ENCODE measurements at regions not wholly inside any gene's neighbourhood (a gene's known extent, or its start where the extent isn't known, plus 50 kb on each side); places are given as distances from the start of the nearest gene placed in this dataset.

DNA sequence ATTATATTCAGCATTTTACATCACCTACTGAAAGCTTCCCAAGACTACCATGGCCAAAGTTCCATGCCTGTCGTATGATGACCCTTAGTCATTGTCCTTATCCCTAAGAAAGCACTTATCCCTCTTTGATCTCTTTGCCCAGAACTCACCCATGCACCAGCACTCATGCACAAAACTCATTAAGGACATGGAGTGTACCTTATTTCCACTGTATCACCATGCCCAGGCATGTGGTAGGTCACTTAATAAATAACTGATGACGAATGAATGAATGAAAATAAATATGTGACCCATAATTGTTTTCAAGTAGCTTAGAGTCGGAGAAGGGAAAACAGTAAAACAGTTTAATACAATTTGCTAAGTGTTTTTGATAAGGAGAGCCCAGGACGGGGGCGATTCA is 220.1 kb downstream of the IKZF2 start:
- WGBS, 2 donors (ENCODE audit: low coverage in 1 of 2), result 92 to 100% methylated on average over 4 to 5 of the region's 5 CpGs

DNA sequence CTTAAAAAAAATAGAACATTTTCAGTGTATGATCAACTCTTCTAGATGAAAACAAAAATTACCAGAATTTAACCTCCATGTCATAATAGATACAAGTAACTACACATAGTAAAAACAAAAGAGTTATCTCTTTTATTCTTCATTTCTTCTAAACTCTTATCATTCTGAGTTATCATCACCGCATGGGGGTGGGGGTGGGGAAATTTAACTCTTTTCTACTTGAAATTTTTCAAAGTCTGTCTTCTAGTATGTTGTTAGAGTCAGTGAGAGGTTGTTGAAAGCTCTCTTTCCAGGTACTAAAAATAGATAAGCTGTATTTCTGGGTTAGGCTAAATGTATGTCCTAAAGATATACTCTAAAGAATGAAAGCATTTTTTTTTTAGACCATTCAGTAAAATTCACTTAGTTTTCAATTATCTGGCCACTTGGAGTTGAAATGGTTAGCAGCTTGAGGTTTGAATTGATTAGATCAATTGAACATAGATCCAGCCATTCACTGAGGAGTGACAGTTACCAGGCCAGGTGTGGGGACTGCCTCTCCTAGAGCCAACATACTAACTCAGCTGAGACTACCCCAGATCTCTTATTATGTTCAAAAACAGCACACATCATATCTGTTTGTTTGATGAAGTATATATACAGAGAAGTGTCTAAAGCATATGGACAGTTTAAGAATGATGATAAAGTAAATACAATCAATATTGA is 220.7 kb downstream of the IKZF2 start:
- WGBS, 2 donors (ENCODE audit: low coverage in 1 of 2), result 91 to 100% methylated on average over 1 of the region's 1 CpG
- intact Hi-C loops (cut with DNase I; ENCODE audit: low total_unique reads) (loop anchor here (5.0 kb wide), 1 partner anchor 1778 kb away; no protein-coding TSS in a partner anchor), in situ Hi-C loops (cut with MboI; ENCODE audit: low pct_ligation_motif_present in 1 of 4, low pct_unique_long_range_greater_than_20kb in 1 of 4, low sequenced_read_pairs in 3 of 4) (loop anchor here in 1 of 4 donors (25.0 kb wide), 1 partner anchor 93 kb away; no protein-coding TSS in a partner anchor)

More for the DNA sequence above, 220.1 kb downstream of the IKZF2 start:
- no peak for DNase-seq
- Histone ChIP-seq H3K4me3 (no peak overlapping the region), H3K36me3 (no peaks in the 10 kb centered on the region), H3K27ac (no peak overlapping the region), H3K9me3 (no peaks in the 10 kb centered on the region), H3K27me3 (no peaks in the 10 kb centered on the region), H3K4me1 (no peaks in the 10 kb centered on the region)
- in situ Hi-C loops (cut with MboI; ENCODE audit: low pct_ligation_motif_present in 1 of 4, low pct_unique_long_range_greater_than_20kb in 1 of 4, low sequenced_read_pairs in 3 of 4), result loop anchor here in 1 of 4 donors (25.0 kb wide), 1 partner anchor 94 kb away; no protein-coding TSS in a partner anchor
- intact Hi-C loops (cut with DNase I; ENCODE audit: low total_unique reads), result loop anchor here (5.0 kb wide), 1 partner anchor 1779 kb away; no protein-coding TSS in a partner anchor
- no peak for TF ChIP-seq EP300 (IDR thresholded peaks at IDR 0.05; ENCODE audit: low read depth)
- TF ChIP-seq POLR2A (IDR thresholded peaks at IDR 0.05), result no peak
- TF ChIP-seq, protein P1, sequence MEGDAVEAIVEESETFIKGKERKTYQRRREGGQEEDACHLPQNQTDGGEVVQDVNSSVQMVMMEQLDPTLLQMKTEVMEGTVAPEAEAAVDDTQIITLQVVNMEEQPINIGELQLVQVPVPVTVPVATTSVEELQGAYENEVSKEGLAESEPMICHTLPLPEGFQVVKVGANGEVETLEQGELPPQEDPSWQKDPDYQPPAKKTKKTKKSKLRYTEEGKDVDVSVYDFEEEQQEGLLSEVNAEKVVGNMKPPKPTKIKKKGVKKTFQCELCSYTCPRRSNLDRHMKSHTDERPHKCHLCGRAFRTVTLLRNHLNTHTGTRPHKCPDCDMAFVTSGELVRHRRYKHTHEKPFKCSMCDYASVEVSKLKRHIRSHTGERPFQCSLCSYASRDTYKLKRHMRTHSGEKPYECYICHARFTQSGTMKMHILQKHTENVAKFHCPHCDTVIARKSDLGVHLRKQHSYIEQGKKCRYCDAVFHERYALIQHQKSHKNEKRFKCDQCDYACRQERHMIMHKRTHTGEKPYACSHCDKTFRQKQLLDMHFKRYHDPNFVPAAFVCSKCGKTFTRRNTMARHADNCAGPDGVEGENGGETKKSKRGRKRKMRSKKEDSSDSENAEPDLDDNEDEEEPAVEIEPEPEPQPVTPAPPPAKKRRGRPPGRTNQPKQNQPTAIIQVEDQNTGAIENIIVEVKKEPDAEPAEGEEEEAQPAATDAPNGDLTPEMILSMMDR (IDR thresholded peaks at IDR 0.05), result no peak
- TF ChIP-seq POLR2AphosphoS5 (IDR thresholded peaks at IDR 0.05), result no peak

DNA sequence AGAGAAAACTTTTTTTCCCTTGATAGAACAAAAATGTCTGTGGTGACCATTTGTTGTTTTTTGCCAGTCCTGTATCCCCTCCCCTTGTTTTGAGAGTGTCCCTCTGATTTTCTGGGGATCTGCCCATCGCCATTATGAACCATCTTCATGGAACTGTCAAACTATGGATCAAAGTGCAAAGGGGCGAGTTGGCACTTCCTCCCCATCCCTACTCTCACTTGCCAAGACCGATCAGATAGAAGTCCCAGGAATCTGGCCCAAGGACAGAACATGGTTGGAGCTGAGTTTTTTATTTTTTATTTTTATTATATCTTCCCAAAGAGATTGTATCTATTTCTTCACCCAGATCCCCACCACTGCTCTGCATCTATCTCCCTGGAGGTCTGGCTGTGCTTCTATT is 221.4 kb downstream of the IKZF2 start:
- no peaks in the 10 kb centered on the region for H3K36me3 ChIP-seq
- no peak for DNase-seq
- intact Hi-C loops (cut with DNase I; ENCODE audit: low total_unique reads), result loop anchor here (5.0 kb wide), 1 partner anchor 1778 kb away; no protein-coding TSS in a partner anchor
- H3K27me3 ChIP-seq, result no peaks in the 10 kb centered on the region
- H3K27ac ChIP-seq, result no peak overlapping the region
- H3K9me3 ChIP-seq, result no peaks in the 10 kb centered on the region
- WGBS, 2 donors (ENCODE audit: low coverage in 1 of 2), result 84 to 86% methylated on average over 3 of the region's 3 CpGs
- TF ChIP-seq POLR2AphosphoS5 (IDR thresholded peaks at IDR 0.05), result no peak
- TF ChIP-seq, protein P1 (IDR thresholded peaks at IDR 0.05), result no peak
- TF ChIP-seq POLR2A (IDR thresholded peaks at IDR 0.05), result no peak
- no peak for TF ChIP-seq EP300 (IDR thresholded peaks at IDR 0.05; ENCODE audit: low read depth)
- no peaks in the 10 kb centered on the region for H3K4me1 ChIP-seq
- no peak overlapping the region for H3K4me3 ChIP-seq
- in situ Hi-C loops (cut with MboI; ENCODE audit: low pct_ligation_motif_present in 1 of 4, low pct_unique_long_range_greater_than_20kb in 1 of 4, low sequenced_read_pairs in 3 of 4), result loop anchor here in 1 of 4 donors (25.0 kb wide), 1 partner anchor 93 kb away; no protein-coding TSS in a partner anchor

More for the DNA sequence above, 220.7 kb downstream of the IKZF2 start:
- H3K36me3 ChIP-seq, result no peaks in the 10 kb centered on the region
- no peak overlapping the region for H3K4me3 ChIP-seq
- H3K27me3 ChIP-seq, result no peaks in the 10 kb centered on the region
- no peaks in the 10 kb centered on the region for H3K4me1 ChIP-seq
- no peak for DNase-seq
- TF ChIP-seq EP300 (IDR thresholded peaks at IDR 0.05; ENCODE audit: low read depth), result no peak
- TF ChIP-seq POLR2A (IDR thresholded peaks at IDR 0.05), result no peak
- TF ChIP-seq POLR2AphosphoS5 (IDR thresholded peaks at IDR 0.05), result no peak
- TF ChIP-seq, protein P1 (IDR thresholded peaks at IDR 0.05), result no peak
- H3K9me3 ChIP-seq, result no peaks in the 10 kb centered on the region
- H3K27ac ChIP-seq, result no peak overlapping the region

DNA sequence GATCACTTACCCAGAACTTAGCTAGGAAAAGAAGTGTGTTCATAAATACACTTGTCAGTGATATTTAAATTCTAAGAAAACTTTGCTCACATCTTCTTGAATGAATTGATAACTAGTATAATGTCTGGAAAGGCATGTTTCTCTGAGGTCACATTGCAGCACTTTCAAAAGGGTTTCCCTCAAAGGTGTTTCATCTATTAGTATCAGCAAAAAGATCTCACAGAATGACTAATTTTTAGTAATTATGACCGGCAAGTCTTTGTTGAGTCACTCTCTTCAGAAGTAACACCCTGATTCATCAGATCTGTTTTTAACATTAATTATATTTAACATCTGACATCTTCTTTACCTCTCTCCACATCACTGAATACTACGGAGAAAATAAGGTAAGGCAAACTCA is 222.3 kb downstream of the IKZF2 start:
- no peaks in the 10 kb centered on the region for H3K4me1 ChIP-seq
- in situ Hi-C loops (cut with MboI; ENCODE audit: low pct_ligation_motif_present in 1 of 4, low pct_unique_long_range_greater_than_20kb in 1 of 4, low sequenced_read_pairs in 3 of 4) (loop anchor here in 1 of 4 donors (25.0 kb wide), 1 partner anchor 92 kb away; no protein-coding TSS in a partner anchor), intact Hi-C loops (cut with DNase I; ENCODE audit: low total_unique reads) (no loop called here)
- no peaks in the 10 kb centered on the region for H3K36me3 ChIP-seq
- no peak overlapping the region for H3K27ac ChIP-seq
- no peak for DNase-seq
- no peaks in the 10 kb centered on the region for H3K27me3 ChIP-seq
- no peaks in the 10 kb centered on the region for H3K9me3 ChIP-seq
- TF ChIP-seq, protein P1 (IDR thresholded peaks at IDR 0.05), result no peak
- TF ChIP-seq EP300 (IDR thresholded peaks at IDR 0.05; ENCODE audit: low read depth) (no peak), POLR2AphosphoS5 (IDR thresholded peaks at IDR 0.05) (no peak), POLR2A (IDR thresholded peaks at IDR 0.05) (no peak)
- WGBS, 2 donors (ENCODE audit: low coverage in 1 of 2), result 71 to 92% methylated on average over 2 of the region's 2 CpGs
- H3K4me3 ChIP-seq, result no peak overlapping the region

Measured in transverse colon (tissue), 4 donors.